ENCODE measurements at regions not wholly inside any gene's neighbourhood (a gene's known extent, or its start where the extent isn't known, plus 50 kb on each side); places are given as distances from the start of the nearest gene placed in this dataset.

- TF ChIP-seq EZH2 (IDR thresholded peaks at IDR 0.05; ENCODE audit: borderline replicate concordance, insufficient read depth, low read length, poor library complexity, severe bottlenecking), result no peak
- no peak for TF ChIP-seq CTCF (IDR thresholded peaks at IDR 0.05; ENCODE audit: poor library complexity, severe bottlenecking)
- no peak for TF ChIP-seq SMC3 (conservative IDR thresholded peaks at IDR 0.05; ENCODE audit: poor library complexity)
- TF ChIP-seq EP300 (conservative IDR thresholded peaks at IDR 0.05; ENCODE audit: poor library complexity, severe bottlenecking), result no peak
- TF ChIP-seq REST (IDR thresholded peaks at IDR 0.05; ENCODE audit: borderline replicate concordance), result no peak
- TF ChIP-seq MXI1 (conservative IDR thresholded peaks at IDR 0.05; ENCODE audit: poor library complexity, severe bottlenecking), result no peak
- TF ChIP-seq POLR2AphosphoS5 (IDR thresholded peaks at IDR 0.05), result no peak
- no peak for TF ChIP-seq TAF1 (IDR thresholded peaks at IDR 0.05; ENCODE audit: low read depth)
- TF ChIP-seq RAD21 (conservative IDR thresholded peaks at IDR 0.05), result no peak
- H3K79me2 ChIP-seq (replicated peaks; ENCODE audit: insufficient read depth, low read length), result no peaks in the 10 kb centered on the region
- H3K27ac ChIP-seq (ENCODE audit: low read length), result no peak overlapping the region
- H3K9ac ChIP-seq (ENCODE audit: low read length), result no peak overlapping the region
- no peaks in the 10 kb centered on the region for H3K9me3 ChIP-seq (ENCODE audit: low read length)
- no peak overlapping the region for H2AFZ ChIP-seq (ENCODE audit: low read depth, low read length)
- H3F3A ChIP-seq (ENCODE audit: insufficient read depth, low read length, poor library complexity, severe bottlenecking), result no peaks in the 10 kb centered on the region
- H3K4me2 ChIP-seq (ENCODE audit: low read length), result no peak overlapping the region
- H3K36me3 ChIP-seq (ENCODE audit: insufficient read depth, low read length), result no peaks in the 10 kb centered on the region
- H3K4me3 ChIP-seq (ENCODE audit: low read length), result no peak overlapping the region
- no peaks in the 10 kb centered on the region for H4K20me1 ChIP-seq (ENCODE audit: insufficient read depth)
- H3K9me2 ChIP-seq (ENCODE audit: insufficient read depth, low read length), result no peaks in the 10 kb centered on the region
- H3K27me3 ChIP-seq (ENCODE audit: insufficient read depth, low read depth, low read length), result no peaks in the 10 kb centered on the region
Observed at GRCh38 chr13:73284081-73284874, 225.5 kb downstream of the KLF5 start.

GRCh38 chr13:73283636-73284035 lies 224.8 kb downstream of the KLF5 start:
- H3K4me3 ChIP-seq (ENCODE audit: low read length), result no peak overlapping the region
- H4K20me1 ChIP-seq (ENCODE audit: insufficient read depth), result no peaks in the 10 kb centered on the region
- no peaks in the 10 kb centered on the region for H3K27me3 ChIP-seq (ENCODE audit: insufficient read depth, low read depth, low read length)
- H3K4me2 ChIP-seq (ENCODE audit: low read length), result no peak overlapping the region
- no peaks in the 10 kb centered on the region for H3K79me2 ChIP-seq (replicated peaks; ENCODE audit: insufficient read depth, low read length)
- no peaks in the 10 kb centered on the region for H3K36me3 ChIP-seq (ENCODE audit: insufficient read depth, low read length)
- H3K9me2 ChIP-seq (ENCODE audit: insufficient read depth, low read length), result no peaks in the 10 kb centered on the region
- H3K9ac ChIP-seq (ENCODE audit: low read length), result no peak overlapping the region
- no peak for TF ChIP-seq REST (IDR thresholded peaks at IDR 0.05; ENCODE audit: borderline replicate concordance)
- no peak for TF ChIP-seq EP300 (conservative IDR thresholded peaks at IDR 0.05; ENCODE audit: poor library complexity, severe bottlenecking)
- no peak for TF ChIP-seq MXI1 (conservative IDR thresholded peaks at IDR 0.05; ENCODE audit: poor library complexity, severe bottlenecking)
- TF ChIP-seq EZH2 (IDR thresholded peaks at IDR 0.05; ENCODE audit: borderline replicate concordance, insufficient read depth, low read length, poor library complexity, severe bottlenecking), result no peak
- TF ChIP-seq SMC3 (conservative IDR thresholded peaks at IDR 0.05; ENCODE audit: poor library complexity), result no peak
- TF ChIP-seq TAF1 (IDR thresholded peaks at IDR 0.05; ENCODE audit: low read depth), result no peak
- TF ChIP-seq CTCF (IDR thresholded peaks at IDR 0.05; ENCODE audit: poor library complexity, severe bottlenecking), result no peak
- no peak for TF ChIP-seq POLR2AphosphoS5 (IDR thresholded peaks at IDR 0.05)
- no peak for TF ChIP-seq RAD21 (conservative IDR thresholded peaks at IDR 0.05)
- H3K27ac ChIP-seq (ENCODE audit: low read length), result no peak overlapping the region
- H3K9me3 ChIP-seq (ENCODE audit: low read length), result no peaks in the 10 kb centered on the region
- H2AFZ ChIP-seq (ENCODE audit: low read depth, low read length), result no peak overlapping the region
- no peaks in the 10 kb centered on the region for H3F3A ChIP-seq (ENCODE audit: insufficient read depth, low read length, poor library complexity, severe bottlenecking)

Data from neural cell (in vitro differentiated cells).